GM19238 (cell line): ENCODE measurements at regions not wholly inside any gene's neighbourhood (a gene's known extent, or its start where the extent isn't known, plus 50 kb on each side); places are given as distances from the start of the nearest gene placed in this dataset.

ENCODE experiments used
- DNase-seq: peaks from one replicate; pipeline ENCODE4 v3.0.0; 2011; ENCODE audit warnings: low spot score; ENCODE audit not compliant: insufficient read length

- DNase-seq = no peak
Observed at GRCh38 chr16:85386467-85387170, 226.5 kb upstream of the GSE1 start.

- DNase-seq = no peak
Observed at GRCh38 chr16:85387171-85387507, 226.0 kb upstream of the GSE1 start.

GRCh38 chr16:85387731-85388295, 225.3 kb upstream of the GSE1 start:
- DNase-seq = no peak

- DNase-seq = no peak
Observed at GRCh38 chr16:85389679-85390470, 223.2 kb upstream of the GSE1 start.

GRCh38 chr16:85390511-85391174, 222.5 kb upstream of the GSE1 start:
- DNase-seq = no peak

- DNase-seq = no peak
Observed at GRCh38 chr16:85391175-85391707, 221.9 kb upstream of the GSE1 start.

GRCh38 chr16:85391769-85392583, 221.1 kb upstream of the GSE1 start:
- no peak for DNase-seq

GRCh38 chr16:85392756-85393673, 220.1 kb upstream of the GSE1 start:
- no peak for DNase-seq

- DNase-seq = peak; percentile 91
Observed at GRCh38 chr16:85393674-85394451, 219.3 kb upstream of the GSE1 start.

- DNase-seq = no peak
Observed at GRCh38 chr16:85394456-85395206, 218.5 kb upstream of the GSE1 start.

GRCh38 chr16:85395207-85395912, 217.8 kb upstream of the GSE1 start:
- no peak for DNase-seq

- DNase-seq = no peak
Observed at GRCh38 chr16:85395913-85396878, 216.9 kb upstream of the GSE1 start.

- no peak for DNase-seq
Observed at GRCh38 chr16:85396879-85397871, 215.9 kb upstream of the GSE1 start.

- no peak for DNase-seq
Observed at GRCh38 chr16:85398050-85398451, 215.1 kb upstream of the GSE1 start.
